ENCODE measurements at regions not wholly inside any gene's neighbourhood (a gene's known extent, or its start where the extent isn't known, plus 50 kb on each side); places are given as distances from the start of the nearest gene placed in this dataset.

GRCh38 chr7:18414885-18415284 lies 80.7 kb upstream of the HDAC9 start:
- DNase-seq (ENCODE audit: low read depth in 2 of 2): no peak

- no peak for DNase-seq (ENCODE audit: low read depth in 2 of 2)
Observed at GRCh38 chr7:18416988-18417387, 78.6 kb upstream of the HDAC9 start.

GRCh38 chr7:18419456-18419855 lies 76.1 kb upstream of the HDAC9 start:
- no peak for DNase-seq (ENCODE audit: low read depth in 2 of 2)

- DNase-seq (ENCODE audit: low read depth in 2 of 2): no peak
Observed at GRCh38 chr7:18420108-18420507, 75.4 kb upstream of the HDAC9 start.

- no peak for DNase-seq (ENCODE audit: low read depth in 2 of 2)
Observed at GRCh38 chr7:18420748-18421147, 74.8 kb upstream of the HDAC9 start.

- DNase-seq (ENCODE audit: low read depth in 2 of 2): no peak
Observed at GRCh38 chr7:18421297-18422002, 74.1 kb upstream of the HDAC9 start.

- DNase-seq (ENCODE audit: low read depth in 2 of 2): no peak
Observed at GRCh38 chr7:18425227-18425626, 70.3 kb upstream of the HDAC9 start.

- DNase-seq (ENCODE audit: low read depth in 2 of 2): no peak
Observed at GRCh38 chr7:18425838-18426445, 69.6 kb upstream of the HDAC9 start.

GRCh38 chr7:18426564-18427226 lies 68.9 kb upstream of the HDAC9 start:
- no peak for DNase-seq (ENCODE audit: low read depth in 2 of 2)

- no peak for DNase-seq (ENCODE audit: low read depth in 2 of 2)
Observed at GRCh38 chr7:18429547-18429946, 66.0 kb upstream of the HDAC9 start.

- DNase-seq (ENCODE audit: low read depth in 2 of 2): no peak
Observed at GRCh38 chr7:18430810-18431209, 64.7 kb upstream of the HDAC9 start.

GRCh38 chr7:18434171-18434570 lies 61.4 kb upstream of the HDAC9 start:
- no peak for DNase-seq (ENCODE audit: low read depth in 2 of 2)

GRCh38 chr7:18437101-18437500 lies 58.4 kb upstream of the HDAC9 start:
- DNase-seq (ENCODE audit: low read depth in 2 of 2): no peak

- no peak for DNase-seq (ENCODE audit: low read depth in 2 of 2)
Observed at GRCh38 chr7:18440934-18441333, 54.6 kb upstream of the HDAC9 start.

GRCh38 chr7:18444826-18445225 lies 50.7 kb upstream of the HDAC9 start:
- DNase-seq (ENCODE audit: low read depth in 2 of 2): no peak

- DNase-seq (ENCODE audit: low read depth in 2 of 2): no peak
Observed at GRCh38 chr7:18445483-18445882, 50.1 kb upstream of the HDAC9 start.
